OCI-LY1 (cell line): ENCODE measurements at regions not wholly inside any gene's neighbourhood (a gene's known extent, or its start where the extent isn't known, plus 50 kb on each side); places are given as distances from the start of the nearest gene placed in this dataset.

Experiments
- H2AFZ ChIP-seq: fragments of 200-600 bp; sonication (generic), shearing (Covaris generic); 2 replicates; pipeline ENCODE4 v1.6.0; 2014; ENCODE audit warnings: antibody characterized with exemption, mild to moderate bottlenecking, low read length
- H3F3A ChIP-seq: fragments of 200-600 bp; sonication (generic), shearing (Covaris generic); 2 replicates; pipeline ENCODE4 v1.6.0; 2014; ENCODE audit warnings: mild to moderate bottlenecking, antibody characterized with exemption, low read length, moderate library complexity; ENCODE audit not compliant: insufficient read depth
- H3K27ac ChIP-seq: fragments of 200-600 bp; sonication (generic); 2 replicates; pipeline ENCODE4 v1.5.1; 2014; ENCODE audit warnings: low read length, mixed run types, mild to moderate bottlenecking, low read depth; ENCODE audit not compliant: poor library complexity, severe bottlenecking
- H3K27me3 ChIP-seq: fragments of 200-600 bp; sonication (generic); 2 replicates; pipeline ENCODE4 v1.6.0; 2014; ENCODE audit warnings: antibody characterized with exemption, mild to moderate bottlenecking, low read length, moderate library complexity; ENCODE audit not compliant: insufficient read depth
- H3K36me3 ChIP-seq: fragments of 200-600 bp; sonication (generic); 2 replicates; pipeline ENCODE4 v1.6.1; 2014; ENCODE audit warnings: mild to moderate bottlenecking, antibody characterized with exemption, low read length, moderate library complexity, mixed read lengths; ENCODE audit not compliant: insufficient read depth
- H3K4me1 ChIP-seq: fragments of 200-600 bp; sonication (generic); 2 replicates; pipeline ENCODE4 v1.5.1; 2014; ENCODE audit warnings: mild to moderate bottlenecking, low read length, moderate library complexity; ENCODE audit not compliant: insufficient read depth, severe bottlenecking
- H3K4me2 ChIP-seq: fragments of 200-600 bp; sonication (generic), shearing (Covaris generic); 2 replicates; pipeline ENCODE4 v1.6.1; 2014; ENCODE audit warnings: low read length
- H3K4me3 ChIP-seq: fragments of 200-600 bp; sonication (generic); 2 replicates; pipeline ENCODE4 v1.5.1; 2014; ENCODE audit warnings: low read length, low read depth, mild to moderate bottlenecking, mixed read lengths; ENCODE audit not compliant: poor library complexity, severe bottlenecking
- H3K79me2 ChIP-seq: fragments of 200-600 bp; shearing (Covaris generic); 2 replicates; pipeline ENCODE4 v1.6.1; 2016; ENCODE audit warnings: mixed run types, low read length, mixed read lengths; ENCODE audit not compliant: insufficient read depth
- H3K9ac ChIP-seq: fragments of 200-600 bp; sonication (generic), shearing (Covaris generic); 2 replicates; pipeline ENCODE4 v1.6.1; 2014; ENCODE audit warnings: mild to moderate bottlenecking, low read length, mixed read lengths
- H3K9me2 ChIP-seq: fragments of 200-600 bp; sonication (generic), shearing (Covaris generic); 2 replicates; pipeline ENCODE4 v1.6.1; 2014; ENCODE audit warnings: low read depth, mild to moderate bottlenecking, low read length, mixed read lengths
- H3K9me3 ChIP-seq: fragments of 200-600 bp; shearing (Covaris generic); 2 replicates; pipeline ENCODE4 v1.6.1; 2014; ENCODE audit warnings: low read length, mixed read lengths
- H4K20me1 ChIP-seq: fragments of 200-600 bp; sonication (generic), shearing (Covaris generic); 2 replicates; pipeline ENCODE4 v1.6.0; 2016; ENCODE audit warnings: mild to moderate bottlenecking, low read length; ENCODE audit not compliant: insufficient read depth
- CTCF ChIP-seq: fragments of 200-600 bp; sonication (generic), shearing (Covaris generic); IDR thresholded peaks from 2 replicates; pipeline ENCODE4 v1.5.1; 2017; ENCODE audit warnings: mild to moderate bottlenecking, antibody characterized with exemption, low read length, moderate library complexity, mixed read lengths
- EZH2 ChIP-seq: fragments of 200-600 bp; sonication (generic), shearing (Covaris generic); IDR thresholded peaks from 2 replicates; pipeline ENCODE4 v1.8.0; 2017; ENCODE audit warnings: borderline replicate concordance, mixed run types, mild to moderate bottlenecking, antibody characterized with exemption, low read length, moderate library complexity, mixed read lengths

- Histone ChIP-seq H3K79me2 (no peaks in the 10 kb centered on the region), H3K4me3 (no peak overlapping the region), H3K27ac (no peak overlapping the region), H3K4me1 (no peaks in the 10 kb centered on the region), H4K20me1 (no peaks in the 10 kb centered on the region), H3K36me3 (no peaks in the 10 kb centered on the region), H3K27me3 (no peaks in the 10 kb centered on the region), H3F3A (no peaks in the 10 kb centered on the region), H3K9me2 (no peaks in the 10 kb centered on the region), H3K9ac (no peak overlapping the region), H2AFZ (no peak overlapping the region), H3K4me2 (no peak overlapping the region), H3K9me3 (no peaks in the 10 kb centered on the region)
- TF ChIP-seq EZH2 (no peak), CTCF (no peak)
Observed at GRCh38 chr9:115548609-115549260, 430.8 kb upstream of the TNC start.

- Histone ChIP-seq H3K4me2 (no peak overlapping the region), H3K27me3 (no peaks in the 10 kb centered on the region), H3K4me1 (no peaks in the 10 kb centered on the region), H3F3A (no peaks in the 10 kb centered on the region), H3K9ac (no peak overlapping the region), H3K36me3 (no peaks in the 10 kb centered on the region), H2AFZ (no peak overlapping the region), H3K79me2 (no peaks in the 10 kb centered on the region), H3K9me3 (no peaks in the 10 kb centered on the region), H3K9me2 (no peaks in the 10 kb centered on the region), H4K20me1 (no peaks in the 10 kb centered on the region), H3K4me3 (no peak overlapping the region), H3K27ac (no peak overlapping the region)
- TF ChIP-seq EZH2: no peak
- TF ChIP-seq CTCF: no peak
Observed at GRCh38 chr9:115551396-115551795, 433.4 kb upstream of the TNC start.

GRCh38 chr9:115553060-115553773 is 435.3 kb upstream of the TNC start:
- Histone ChIP-seq H3K9me3 (no peaks in the 10 kb centered on the region), H3K4me3 (no peak overlapping the region), H4K20me1 (no peaks in the 10 kb centered on the region), H2AFZ (no peak overlapping the region), H3K4me1 (no peaks in the 10 kb centered on the region), H3K27ac (no peak overlapping the region), H3K9ac (no peak overlapping the region), H3K79me2 (no peaks in the 10 kb centered on the region), H3F3A (no peaks in the 10 kb centered on the region), H3K36me3 (no peaks in the 10 kb centered on the region), H3K27me3 (no peaks in the 10 kb centered on the region), H3K9me2 (no peaks in the 10 kb centered on the region), H3K4me2 (no peak overlapping the region)
- TF ChIP-seq CTCF: no peak
